IMR-90 (cell line): ENCODE measurements at regions not wholly inside any gene's neighbourhood (a gene's known extent, or its start where the extent isn't known, plus 50 kb on each side); places are given as distances from the start of the nearest gene placed in this dataset.

ENCODE experiments used
- CEBPB ChIP-seq: IDR thresholded peaks from 2 replicates; pipeline ENCODE4 v1.6.1; 2012; ENCODE audit warnings: low read depth, low read length, improper control_type of control experiment
- CHD1 ChIP-seq: IDR thresholded peaks from 2 replicates; pipeline ENCODE4 v1.6.1; 2012; ENCODE audit warnings: low read depth, low read length, improper control_type of control experiment
- CTCF ChIP-seq: conservative IDR thresholded peaks from 2 replicates; pipeline ENCODE4 v1.5.1; 2012; ENCODE audit warnings: mild to moderate bottlenecking, low read depth, low read length, improper control_type of control experiment
- MAFK ChIP-seq: IDR thresholded peaks from 2 replicates; pipeline ENCODE4 v1.6.1; 2012; ENCODE audit warnings: low read depth, low read length, improper control_type of control experiment
- MXI1 ChIP-seq: IDR thresholded peaks from 2 replicates; pipeline ENCODE4 v1.6.1; 2012; ENCODE audit warnings: low read depth, mild to moderate bottlenecking, low read length, moderate library complexity, borderline replicate concordance
- NFE2L2 ChIP-seq: fragments of 150-350 bp; IDR thresholded peaks from 2 replicates; pipeline ENCODE4 v1.6.1; 2016; ENCODE audit warnings: low read depth, mild to moderate bottlenecking, low read length
- POLR2A ChIP-seq: IDR thresholded peaks from 2 replicates; pipeline ENCODE4 v1.6.1; 2012; ENCODE audit warnings: mild to moderate bottlenecking, low read depth, low read length
- RCOR1 ChIP-seq: IDR thresholded peaks from 2 replicates; pipeline ENCODE4 v1.6.1; 2012; ENCODE audit warnings: mild to moderate bottlenecking, low read length, improper control_type of control experiment; ENCODE audit not compliant: insufficient replicate concordance
- RFX5 ChIP-seq: IDR thresholded peaks from 2 replicates; pipeline ENCODE4 v1.8.0; 2012; ENCODE audit warnings: low read depth, mild to moderate bottlenecking, low read length, moderate library complexity
- SMC3 ChIP-seq: fragments of 150-350 bp; IDR thresholded peaks from 2 replicates; pipeline ENCODE4 v1.6.1; 2016; ENCODE audit warnings: low read depth, mild to moderate bottlenecking, antibody characterized with exemption, low read length, moderate library complexity
- USF2 ChIP-seq: fragments of 150-350 bp; IDR thresholded peaks from 2 replicates; pipeline ENCODE4 v1.6.1; 2017; ENCODE audit warnings: mild to moderate bottlenecking, antibody characterized with exemption, low read length, low read depth

- TF ChIP-seq SMC3 (no peak), NFE2L2 (no peak), CTCF (no peak), MAFK (no peak), MXI1 (no peak), RCOR1 (no peak), POLR2A (no peak), CHD1 (no peak), CEBPB (no peak), RFX5 (no peak), USF2 (no peak)
Observed at GRCh38 chr3:110519071-110519470, 552.5 kb upstream of the NECTIN3 start.
